ENCODE measurements at regions not wholly inside any gene's neighbourhood (a gene's known extent, or its start where the extent isn't known, plus 50 kb on each side); places are given as distances from the start of the nearest gene placed in this dataset.

DNA sequence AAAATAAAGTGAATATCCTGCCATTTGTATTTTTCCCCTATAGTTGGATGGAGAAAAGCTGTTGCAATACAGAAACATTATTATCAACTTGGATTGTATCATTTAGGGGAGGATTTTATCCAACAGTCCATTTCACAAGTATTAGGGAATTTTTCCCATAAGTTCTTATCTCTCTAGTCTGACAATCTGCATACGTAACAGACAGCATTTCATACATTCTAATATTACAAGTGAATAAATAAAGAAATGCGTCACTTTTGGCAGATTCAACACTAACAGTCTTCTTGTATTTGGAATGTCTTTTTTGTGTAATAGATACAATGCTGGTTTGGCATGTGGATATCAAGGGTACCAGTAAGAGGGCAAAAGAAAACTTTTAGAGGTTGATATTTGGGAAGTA, 795.3 kb upstream of the ARRDC4 start:
- no peak for ATAC-seq
- no peak for TF ChIP-seq ZNF565 (CRISPR knock-in tag; conservative IDR thresholded peaks at IDR 0.05; ENCODE audit: low read depth)
- no peak for TF ChIP-seq GLIS3 (CRISPR knock-in tag; IDR thresholded peaks at IDR 0.05)

DNA sequence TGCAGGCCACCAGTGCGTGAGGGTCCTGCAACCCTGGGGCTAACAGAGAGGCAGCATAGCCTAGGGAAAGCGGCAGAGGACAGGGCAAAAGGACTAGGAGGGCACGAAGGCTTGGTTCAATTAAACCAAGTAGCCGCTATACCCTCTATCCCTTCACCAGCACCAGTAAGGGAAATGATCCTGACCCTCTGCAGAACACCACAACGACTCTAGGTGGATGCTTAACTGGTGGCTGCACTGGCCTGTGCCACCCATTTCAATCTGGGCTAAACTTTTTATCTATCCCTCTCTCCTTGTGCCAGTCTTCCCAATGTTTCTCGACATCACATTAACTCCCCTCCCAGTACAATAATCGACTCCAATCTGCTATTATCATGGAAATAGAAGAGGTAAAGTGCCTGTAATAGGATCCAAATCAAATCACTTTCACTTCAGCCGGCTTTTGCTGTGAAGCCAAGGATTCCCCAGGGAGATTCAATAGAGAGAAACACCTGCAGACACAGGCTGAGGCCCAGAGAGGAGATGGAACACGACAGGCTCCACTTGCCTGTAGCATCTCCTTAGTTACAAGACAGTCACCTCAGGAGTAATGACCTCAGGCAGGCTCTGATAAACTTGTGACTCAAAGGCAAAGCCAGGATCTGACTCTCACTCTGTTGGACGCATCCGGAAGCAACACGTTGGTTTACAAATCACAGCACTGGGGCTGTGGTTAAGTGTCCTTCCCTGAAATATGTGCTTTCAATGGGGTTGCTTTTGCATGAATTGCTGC, 791.6 kb upstream of the ARRDC4 start:
- no peak for ATAC-seq
- TF ChIP-seq, protein P1, sequence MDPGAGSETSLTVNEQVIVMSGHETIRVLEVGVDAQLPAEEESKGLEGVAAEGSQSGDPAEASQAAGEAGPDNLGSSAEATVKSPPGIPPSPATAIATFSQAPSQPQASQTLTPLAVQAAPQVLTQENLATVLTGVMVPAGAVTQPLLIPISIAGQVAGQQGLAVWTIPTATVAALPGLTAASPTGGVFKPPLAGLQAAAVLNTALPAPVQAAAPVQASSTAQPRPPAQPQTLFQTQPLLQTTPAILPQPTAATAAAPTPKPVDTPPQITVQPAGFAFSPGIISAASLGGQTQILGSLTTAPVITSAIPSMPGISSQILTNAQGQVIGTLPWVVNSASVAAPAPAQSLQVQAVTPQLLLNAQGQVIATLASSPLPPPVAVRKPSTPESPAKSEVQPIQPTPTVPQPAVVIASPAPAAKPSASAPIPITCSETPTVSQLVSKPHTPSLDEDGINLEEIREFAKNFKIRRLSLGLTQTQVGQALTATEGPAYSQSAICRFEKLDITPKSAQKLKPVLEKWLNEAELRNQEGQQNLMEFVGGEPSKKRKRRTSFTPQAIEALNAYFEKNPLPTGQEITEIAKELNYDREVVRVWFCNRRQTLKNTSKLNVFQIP (CRISPR knock-in tag; IDR thresholded peaks at IDR 0.05; ENCODE audit: borderline replicate concordance, low read depth), result no peak
- TF ChIP-seq CSDC2 (CRISPR knock-in tag; IDR thresholded peaks at IDR 0.05) (no peak), TCF4 (CRISPR knock-in tag; IDR thresholded peaks at IDR 0.05; ENCODE audit: borderline replicate concordance) (no peak), SNAI2 (CRISPR knock-in tag; IDR thresholded peaks at IDR 0.05) (no peak), RARB (CRISPR knock-in tag; IDR thresholded peaks at IDR 0.05) (no peak), ARNTL (CRISPR knock-in tag; IDR thresholded peaks at IDR 0.05; ENCODE audit: borderline replicate concordance, low read depth) (no peak), ZFP30 (CRISPR knock-in tag; IDR thresholded peaks at IDR 0.05) (no peak), TOX (CRISPR knock-in tag; IDR thresholded peaks at IDR 0.05; ENCODE audit: borderline replicate concordance) (no peak), PPARA (CRISPR knock-in tag; IDR thresholded peaks at IDR 0.05; ENCODE audit: borderline replicate concordance) (no peak), ZFP3 (CRISPR knock-in tag; IDR thresholded peaks at IDR 0.05) (no peak), ZNF565 (CRISPR knock-in tag; conservative IDR thresholded peaks at IDR 0.05; ENCODE audit: low read depth) (no peak)
- TF ChIP-seq, protein P2, sequence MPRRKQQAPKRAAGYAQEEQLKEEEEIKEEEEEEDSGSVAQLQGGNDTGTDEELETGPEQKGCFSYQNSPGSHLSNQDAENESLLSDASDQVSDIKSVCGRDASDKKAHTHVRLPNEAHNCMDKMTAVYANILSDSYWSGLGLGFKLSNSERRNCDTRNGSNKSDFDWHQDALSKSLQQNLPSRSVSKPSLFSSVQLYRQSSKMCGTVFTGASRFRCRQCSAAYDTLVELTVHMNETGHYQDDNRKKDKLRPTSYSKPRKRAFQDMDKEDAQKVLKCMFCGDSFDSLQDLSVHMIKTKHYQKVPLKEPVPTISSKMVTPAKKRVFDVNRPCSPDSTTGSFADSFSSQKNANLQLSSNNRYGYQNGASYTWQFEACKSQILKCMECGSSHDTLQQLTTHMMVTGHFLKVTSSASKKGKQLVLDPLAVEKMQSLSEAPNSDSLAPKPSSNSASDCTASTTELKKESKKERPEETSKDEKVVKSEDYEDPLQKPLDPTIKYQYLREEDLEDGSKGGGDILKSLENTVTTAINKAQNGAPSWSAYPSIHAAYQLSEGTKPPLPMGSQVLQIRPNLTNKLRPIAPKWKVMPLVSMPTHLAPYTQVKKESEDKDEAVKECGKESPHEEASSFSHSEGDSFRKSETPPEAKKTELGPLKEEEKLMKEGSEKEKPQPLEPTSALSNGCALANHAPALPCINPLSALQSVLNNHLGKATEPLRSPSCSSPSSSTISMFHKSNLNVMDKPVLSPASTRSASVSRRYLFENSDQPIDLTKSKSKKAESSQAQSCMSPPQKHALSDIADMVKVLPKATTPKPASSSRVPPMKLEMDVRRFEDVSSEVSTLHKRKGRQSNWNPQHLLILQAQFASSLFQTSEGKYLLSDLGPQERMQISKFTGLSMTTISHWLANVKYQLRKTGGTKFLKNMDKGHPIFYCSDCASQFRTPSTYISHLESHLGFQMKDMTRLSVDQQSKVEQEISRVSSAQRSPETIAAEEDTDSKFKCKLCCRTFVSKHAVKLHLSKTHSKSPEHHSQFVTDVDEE (CRISPR knock-in tag; IDR thresholded peaks at IDR 0.05), result no peak
- TF ChIP-seq, protein P3, sequence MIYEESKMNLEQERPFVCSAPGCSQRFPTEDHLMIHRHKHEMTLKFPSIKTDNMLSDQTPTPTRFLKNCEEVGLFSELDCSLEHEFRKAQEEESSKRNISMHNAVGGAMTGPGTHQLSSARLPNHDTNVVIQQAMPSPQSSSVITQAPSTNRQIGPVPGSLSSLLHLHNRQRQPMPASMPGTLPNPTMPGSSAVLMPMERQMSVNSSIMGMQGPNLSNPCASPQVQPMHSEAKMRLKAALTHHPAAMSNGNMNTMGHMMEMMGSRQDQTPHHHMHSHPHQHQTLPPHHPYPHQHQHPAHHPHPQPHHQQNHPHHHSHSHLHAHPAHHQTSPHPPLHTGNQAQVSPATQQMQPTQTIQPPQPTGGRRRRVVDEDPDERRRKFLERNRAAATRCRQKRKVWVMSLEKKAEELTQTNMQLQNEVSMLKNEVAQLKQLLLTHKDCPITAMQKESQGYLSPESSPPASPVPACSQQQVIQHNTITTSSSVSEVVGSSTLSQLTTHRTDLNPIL (CRISPR knock-in tag; IDR thresholded peaks at IDR 0.05; ENCODE audit: low read depth), result no peak
- TF ChIP-seq, protein P4, sequence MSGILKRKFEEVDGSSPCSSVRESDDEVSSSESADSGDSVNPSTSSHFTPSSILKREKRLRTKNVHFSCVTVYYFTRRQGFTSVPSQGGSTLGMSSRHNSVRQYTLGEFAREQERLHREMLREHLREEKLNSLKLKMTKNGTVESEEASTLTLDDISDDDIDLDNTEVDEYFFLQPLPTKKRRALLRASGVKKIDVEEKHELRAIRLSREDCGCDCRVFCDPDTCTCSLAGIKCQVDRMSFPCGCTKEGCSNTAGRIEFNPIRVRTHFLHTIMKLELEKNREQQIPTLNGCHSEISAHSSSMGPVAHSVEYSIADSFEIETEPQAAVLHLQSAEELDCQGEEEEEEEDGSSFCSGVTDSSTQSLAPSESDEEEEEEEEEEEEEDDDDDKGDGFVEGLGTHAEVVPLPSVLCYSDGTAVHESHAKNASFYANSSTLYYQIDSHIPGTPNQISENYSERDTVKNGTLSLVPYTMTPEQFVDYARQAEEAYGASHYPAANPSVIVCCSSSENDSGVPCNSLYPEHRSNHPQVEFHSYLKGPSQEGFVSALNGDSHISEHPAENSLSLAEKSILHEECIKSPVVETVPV (CRISPR knock-in tag; IDR thresholded peaks at IDR 0.05), result no peak

DNA sequence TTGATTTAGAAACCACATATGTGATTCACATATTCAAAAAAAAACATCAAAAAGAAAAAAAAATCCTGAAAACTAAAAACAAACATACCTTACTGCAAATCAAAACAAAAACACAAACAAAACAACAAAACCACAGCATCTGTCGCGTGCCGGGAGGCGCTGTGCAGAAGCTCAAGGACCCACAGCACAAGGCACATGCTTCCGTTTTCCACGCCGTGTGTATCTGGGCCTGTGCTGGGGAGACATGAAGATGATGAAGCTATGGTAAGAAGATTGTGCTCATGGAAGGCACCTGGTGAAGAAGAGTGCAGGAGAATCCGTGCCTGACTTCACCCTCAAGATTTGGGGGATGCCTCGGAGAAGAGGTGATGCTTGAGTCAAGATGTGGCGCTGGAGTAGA, 788.9 kb upstream of the ARRDC4 start:
- ATAC-seq, result no peak
- TF ChIP-seq ISL1 (CRISPR knock-in tag; IDR thresholded peaks at IDR 0.05), result no peak
- TF ChIP-seq CSDC2 (CRISPR knock-in tag; IDR thresholded peaks at IDR 0.05), result no peak
- no peak for TF ChIP-seq ZNF8 (CRISPR knock-in tag; IDR thresholded peaks at IDR 0.05)
- no peak for TF ChIP-seq ESRRG (CRISPR knock-in tag; IDR thresholded peaks at IDR 0.05)
- TF ChIP-seq BACH2 (CRISPR knock-in tag; IDR thresholded peaks at IDR 0.05; ENCODE audit: borderline replicate concordance), result no peak
- TF ChIP-seq, protein P4 (CRISPR knock-in tag; IDR thresholded peaks at IDR 0.05), result no peak

Measured in SK-N-SH treated with all-trans-retinoic acid at 6 μM for 48 hours (cell line).